Calu3 (cell line): ENCODE measurements at regions not wholly inside any gene's neighbourhood (a gene's known extent, or its start where the extent isn't known, plus 50 kb on each side); places are given as distances from the start of the nearest gene placed in this dataset.

Experiments
- BruUV-seq: library from RNA; stranded (reverse); fragments of 400-500 nt; replicated peaks from 2 replicates; lab custom pipeline; 2021; lab: Mats Ljungman, UMichigan
- CTCF ChIA-PET: fragments of 300-600 bp; sonication (Branson Sonifier 250); formaldehyde crosslinking; loops from one replicate; lab custom pipeline; 2022; ENCODE audit warnings: antibody characterized with exemption; lab: Charles Lee
- DNase-seq: peaks from one replicate; pipeline ENCODE4 v3.0.0; 2022
- H3K27ac Mint-ChIP-seq: one replicate; pipeline ENCODE4 v1.8.0; 2022; ENCODE audit warnings: mixed read lengths; ENCODE audit not compliant: unreplicated experiment
- H3K27me3 Mint-ChIP-seq: one replicate; pipeline ENCODE4 v1.8.0; 2022; ENCODE audit warnings: mixed read lengths; ENCODE audit not compliant: unreplicated experiment
- H3K36me3 Mint-ChIP-seq: one replicate; pipeline ENCODE4 v1.8.0; 2022; ENCODE audit warnings: mild to moderate bottlenecking, moderate library complexity, mixed read lengths; ENCODE audit not compliant: insufficient read depth, unreplicated experiment
- H3K4me1 Mint-ChIP-seq: one replicate; pipeline ENCODE4 v1.8.0; 2022; ENCODE audit warnings: mild to moderate bottlenecking, low read depth, mixed read lengths; ENCODE audit not compliant: unreplicated experiment
- H3K4me3 Mint-ChIP-seq: one replicate; pipeline ENCODE4 v1.8.0; 2022; ENCODE audit warnings: mild to moderate bottlenecking, low read depth, moderate library complexity, mixed read lengths; ENCODE audit not compliant: unreplicated experiment
- H3K9me3 Mint-ChIP-seq: one replicate; pipeline ENCODE4 v1.8.0; 2022; ENCODE audit warnings: low read depth, mixed read lengths; ENCODE audit not compliant: unreplicated experiment
- CTCF ChIP-seq: fragments of 200-600 bp; IDR thresholded peaks from one replicate; pipeline ENCODE4 v1.8.0; 2022; ENCODE audit warnings: antibody characterized with exemption; ENCODE audit not compliant: unreplicated experiment
- intact Hi-C: fragments of 100-400 bp; cut with micrococcal nuclease; formaldehyde crosslinking; loops from one replicate; pipeline ENCODE4 v1.10.0; 2022; ENCODE audit not compliant: unreplicated experiment

DNA sequence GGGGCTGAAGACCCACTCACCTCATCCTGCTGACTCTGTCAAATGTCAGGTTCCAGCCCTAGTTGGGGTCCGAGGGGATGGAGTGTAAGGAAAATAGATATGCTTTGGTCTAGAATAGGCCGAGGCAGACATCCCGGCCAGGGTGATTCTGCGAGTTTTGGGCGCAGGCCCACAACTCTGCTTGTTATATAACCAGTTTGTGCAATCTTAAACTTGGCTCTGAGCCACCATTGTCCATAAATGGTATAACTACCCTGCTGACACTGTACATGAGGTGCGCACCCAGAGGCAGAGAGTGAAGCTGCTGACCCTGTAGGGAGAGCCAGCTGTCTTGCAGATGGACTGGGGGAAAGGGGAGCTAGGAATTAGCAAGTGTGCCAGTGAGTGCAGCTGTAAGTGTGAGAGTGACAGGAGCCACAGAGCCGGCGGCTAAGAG is 1388.8 kb downstream of the AMY1C start:
- no peak overlapping the region for H3K4me3 Mint-ChIP-seq
- H3K9me3 Mint-ChIP-seq, result peaks cover 14% of the 10 kb centered on the region
- intact Hi-C loops, result no loop called here
- H3K27ac Mint-ChIP-seq, result no peak overlapping the region
- BruUV-seq, result no TSS peak
- no peak for TF ChIP-seq CTCF
- no peaks in the 10 kb centered on the region for H3K27me3 Mint-ChIP-seq
- H3K36me3 Mint-ChIP-seq, result peaks cover 5% of the 10 kb centered on the region
- no peaks in the 10 kb centered on the region for H3K4me1 Mint-ChIP-seq
- peak; percentile 0 for DNase-seq
- CTCF ChIA-PET, result no interaction called here

- Mint-ChIP-seq H3K4me3 (no peak overlapping the region), H3K36me3 (no peaks in the 10 kb centered on the region), H3K4me1 (no peaks in the 10 kb centered on the region), H3K27me3 (no peaks in the 10 kb centered on the region), H3K27ac (no peak overlapping the region), H3K9me3 (peaks cover 5% of the 10 kb centered on the region)
- no peak for DNase-seq
- CTCF ChIA-PET, result no interaction called here
- intact Hi-C loops, result no loop called here
- no TSS peak for BruUV-seq
- TF ChIP-seq CTCF, result no peak
Observed at GRCh38 chr1:105172788-105173187, 1423.1 kb downstream of the AMY1C start.

DNA sequence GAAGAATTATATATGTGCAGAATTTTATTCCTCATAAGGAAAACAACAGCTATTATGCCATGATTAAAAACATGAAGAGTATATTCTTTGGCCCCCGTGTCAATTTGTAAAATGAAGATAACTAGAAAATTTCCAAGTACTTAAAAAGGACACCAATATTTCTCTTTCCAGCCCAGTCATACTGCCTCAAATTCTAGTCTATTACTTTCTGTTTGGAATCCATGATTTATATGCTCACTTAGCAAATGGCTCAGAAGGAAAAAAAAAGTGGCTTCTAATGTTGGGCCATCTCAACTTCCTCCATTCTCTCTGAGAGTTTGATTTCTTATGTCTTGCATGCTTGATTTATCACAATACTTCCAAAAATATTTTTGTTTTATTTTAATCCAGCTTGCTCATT is 1431.1 kb downstream of the AMY1C start:
- Mint-ChIP-seq H3K27me3 (no peaks in the 10 kb centered on the region), H3K9me3 (peaks cover 3% of the 10 kb centered on the region), H3K4me3 (no peak overlapping the region), H3K27ac (no peak overlapping the region), H3K36me3 (no peaks in the 10 kb centered on the region), H3K4me1 (no peaks in the 10 kb centered on the region)
- intact Hi-C loops, result no loop called here
- no peak for TF ChIP-seq CTCF
- CTCF ChIA-PET, result no interaction called here
- DNase-seq, result no peak
- no TSS peak for BruUV-seq

DNA sequence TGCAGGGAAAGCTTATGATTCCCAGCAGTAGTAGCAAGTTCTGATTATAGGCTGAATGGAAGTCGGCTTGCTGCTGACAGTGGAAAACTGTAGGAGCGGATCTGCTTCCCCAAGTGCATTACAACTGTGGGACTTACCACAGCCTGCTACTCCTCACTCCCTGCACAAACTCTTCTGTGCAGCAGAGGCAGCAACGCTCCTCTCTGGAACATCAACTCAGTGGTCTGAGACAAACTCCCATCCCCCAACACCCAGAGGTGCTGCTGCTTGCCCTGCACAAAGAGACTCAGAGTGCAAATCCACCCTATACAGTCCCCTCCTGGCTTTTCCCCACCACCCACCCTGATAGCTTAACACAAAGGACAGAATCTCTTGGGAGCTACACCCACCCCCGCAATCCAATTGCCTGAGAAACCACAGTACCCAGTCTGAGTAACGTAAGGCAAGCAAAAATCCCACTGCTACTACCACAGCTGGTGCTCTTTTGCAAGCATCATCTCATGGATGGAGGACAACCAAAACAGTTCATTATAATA is 1455.2 kb downstream of the AMY1C start:
- DNase-seq, result no peak
- H3K4me3 Mint-ChIP-seq, result no peak overlapping the region
- intact Hi-C loops, result no loop called here
- CTCF ChIA-PET, result no interaction called here
- H3K36me3 Mint-ChIP-seq, result no peaks in the 10 kb centered on the region
- H3K27me3 Mint-ChIP-seq, result no peaks in the 10 kb centered on the region
- H3K27ac Mint-ChIP-seq, result no peak overlapping the region
- TF ChIP-seq CTCF, result no peak
- no TSS peak for BruUV-seq
- no peaks in the 10 kb centered on the region for H3K4me1 Mint-ChIP-seq
- peaks cover 2% of the 10 kb centered on the region for H3K9me3 Mint-ChIP-seq
